ENCODE measurements at regions not wholly inside any gene's neighbourhood (a gene's known extent, or its start where the extent isn't known, plus 50 kb on each side); places are given as distances from the start of the nearest gene placed in this dataset.

GRCh38 chr7:131141443-131141967 lies 186.2 kb upstream of the MKLN1 start:
- H3K36me3 ChIP-seq (ENCODE audit: control insufficient read depth, insufficient read depth, low read length), result no peaks in the 10 kb centered on the region
- no peaks in the 10 kb centered on the region for H3K4me1 ChIP-seq (ENCODE audit: control insufficient read depth, insufficient read depth, low read length)
- DNase-seq, result no peak
- 67% methylated on average over 4 of the region's 6 CpGs for WGBS (ENCODE audit: insufficient coverage)
- no peak overlapping the region for H3K27ac ChIP-seq (ENCODE audit: low read length)
- H3K9me3 ChIP-seq (replicated peaks; ENCODE audit: control insufficient read depth, low read depth, low read length), result peaks cover 4% of the 10 kb centered on the region
- H3K4me3 ChIP-seq (ENCODE audit: low read length), result no peak overlapping the region
- H3K27me3 ChIP-seq (ENCODE audit: control insufficient read depth, insufficient read depth, low read length), result no peaks in the 10 kb centered on the region

GRCh38 chr7:131143869-131144268 lies 183.8 kb upstream of the MKLN1 start:
- Histone ChIP-seq H3K4me1 (ENCODE audit: control insufficient read depth, insufficient read depth, low read length) (no peaks in the 10 kb centered on the region), H3K9me3 (replicated peaks; ENCODE audit: control insufficient read depth, low read depth, low read length) (peaks cover 4% of the 10 kb centered on the region), H3K4me3 (ENCODE audit: low read length) (no peak overlapping the region), H3K27me3 (ENCODE audit: control insufficient read depth, insufficient read depth, low read length) (no peaks in the 10 kb centered on the region), H3K36me3 (ENCODE audit: control insufficient read depth, insufficient read depth, low read length) (no peaks in the 10 kb centered on the region), H3K27ac (ENCODE audit: low read length) (no peak overlapping the region)
- no peak for DNase-seq
- no CpG with 5 or more reads among the region's 4 CpGs for WGBS (ENCODE audit: insufficient coverage)

- Histone ChIP-seq H3K9me3 (replicated peaks; ENCODE audit: control insufficient read depth, low read depth, low read length) (peaks cover 4% of the 10 kb centered on the region), H3K4me3 (ENCODE audit: low read length) (no peak overlapping the region), H3K27me3 (ENCODE audit: control insufficient read depth, insufficient read depth, low read length) (no peaks in the 10 kb centered on the region), H3K36me3 (ENCODE audit: control insufficient read depth, insufficient read depth, low read length) (no peaks in the 10 kb centered on the region), H3K27ac (ENCODE audit: low read length) (no peak overlapping the region), H3K4me1 (ENCODE audit: control insufficient read depth, insufficient read depth, low read length) (no peaks in the 10 kb centered on the region)
- no CpG with 5 or more reads among the region's 8 CpGs for WGBS (ENCODE audit: insufficient coverage)
- DNase-seq, result no peak
These were observed 182.7 kb upstream of the MKLN1 start for GRCh38 chr7:131145026-131145425.

GRCh38 chr7:131145770-131146169 lies 181.9 kb upstream of the MKLN1 start:
- no peak overlapping the region for H3K4me3 ChIP-seq (ENCODE audit: low read length)

GRCh38 chr7:131147604-131148003 lies 180.1 kb upstream of the MKLN1 start:
- Histone ChIP-seq H3K27me3 (ENCODE audit: control insufficient read depth, insufficient read depth, low read length) (no peaks in the 10 kb centered on the region), H3K9me3 (replicated peaks; ENCODE audit: control insufficient read depth, low read depth, low read length) (no peaks in the 10 kb centered on the region), H3K4me3 (ENCODE audit: low read length) (no peak overlapping the region), H3K36me3 (ENCODE audit: control insufficient read depth, insufficient read depth, low read length) (no peaks in the 10 kb centered on the region), H3K4me1 (ENCODE audit: control insufficient read depth, insufficient read depth, low read length) (no peaks in the 10 kb centered on the region), H3K27ac (ENCODE audit: low read length) (no peak overlapping the region)
- no peak for DNase-seq

More at GRCh38 chr7:131145770-131146169, 181.9 kb upstream of the MKLN1 start:
- no peak for DNase-seq
- no peaks in the 10 kb centered on the region for H3K27me3 ChIP-seq (ENCODE audit: control insufficient read depth, insufficient read depth, low read length)
- H3K9me3 ChIP-seq (replicated peaks; ENCODE audit: control insufficient read depth, low read depth, low read length), result peaks cover 4% of the 10 kb centered on the region
- H3K27ac ChIP-seq (ENCODE audit: low read length), result no peak overlapping the region
- no peaks in the 10 kb centered on the region for H3K4me1 ChIP-seq (ENCODE audit: control insufficient read depth, insufficient read depth, low read length)
- 0% methylated on average over 1 of the region's 3 CpGs for WGBS (ENCODE audit: insufficient coverage)
- H3K36me3 ChIP-seq (ENCODE audit: control insufficient read depth, insufficient read depth, low read length), result no peaks in the 10 kb centered on the region

- Histone ChIP-seq H3K27me3 (ENCODE audit: control insufficient read depth, insufficient read depth, low read length) (no peaks in the 10 kb centered on the region), H3K4me3 (ENCODE audit: low read length) (no peak overlapping the region), H3K9me3 (replicated peaks; ENCODE audit: control insufficient read depth, low read depth, low read length) (no peaks in the 10 kb centered on the region), H3K4me1 (ENCODE audit: control insufficient read depth, insufficient read depth, low read length) (no peaks in the 10 kb centered on the region), H3K36me3 (ENCODE audit: control insufficient read depth, insufficient read depth, low read length) (no peaks in the 10 kb centered on the region), H3K27ac (ENCODE audit: low read length) (no peak overlapping the region)
- DNase-seq, result no peak
- 93% methylated on average over 2 of the region's 4 CpGs for WGBS (ENCODE audit: insufficient coverage)
These were observed 179.4 kb upstream of the MKLN1 start for GRCh38 chr7:131148258-131148657.

- WGBS (ENCODE audit: insufficient coverage), result 83% methylated on average over 5 of the region's 10 CpGs
- DNase-seq, result no peak
- Histone ChIP-seq H3K27ac (ENCODE audit: low read length) (no peak overlapping the region), H3K4me3 (ENCODE audit: low read length) (no peak overlapping the region), H3K9me3 (replicated peaks; ENCODE audit: control insufficient read depth, low read depth, low read length) (no peaks in the 10 kb centered on the region), H3K36me3 (ENCODE audit: control insufficient read depth, insufficient read depth, low read length) (no peaks in the 10 kb centered on the region), H3K4me1 (ENCODE audit: control insufficient read depth, insufficient read depth, low read length) (no peaks in the 10 kb centered on the region), H3K27me3 (ENCODE audit: control insufficient read depth, insufficient read depth, low read length) (no peaks in the 10 kb centered on the region)
These were observed 178.8 kb upstream of the MKLN1 start for GRCh38 chr7:131148708-131149428.

- Histone ChIP-seq H3K4me1 (ENCODE audit: control insufficient read depth, insufficient read depth, low read length) (no peaks in the 10 kb centered on the region), H3K36me3 (ENCODE audit: control insufficient read depth, insufficient read depth, low read length) (no peaks in the 10 kb centered on the region), H3K4me3 (ENCODE audit: low read length) (no peak overlapping the region), H3K27me3 (ENCODE audit: control insufficient read depth, insufficient read depth, low read length) (no peaks in the 10 kb centered on the region), H3K27ac (ENCODE audit: low read length) (no peak overlapping the region), H3K9me3 (replicated peaks; ENCODE audit: control insufficient read depth, low read depth, low read length) (no peaks in the 10 kb centered on the region)
- no peak for DNase-seq
These were observed 178.3 kb upstream of the MKLN1 start for GRCh38 chr7:131149429-131149773.

GRCh38 chr7:131149840-131150239 lies 177.8 kb upstream of the MKLN1 start:
- H3K36me3 ChIP-seq (ENCODE audit: control insufficient read depth, insufficient read depth, low read length), result no peaks in the 10 kb centered on the region
- H3K4me3 ChIP-seq (ENCODE audit: low read length), result no peak overlapping the region
- H3K27ac ChIP-seq (ENCODE audit: low read length), result no peak overlapping the region
- no peaks in the 10 kb centered on the region for H3K4me1 ChIP-seq (ENCODE audit: control insufficient read depth, insufficient read depth, low read length)
- no peaks in the 10 kb centered on the region for H3K27me3 ChIP-seq (ENCODE audit: control insufficient read depth, insufficient read depth, low read length)
- no peaks in the 10 kb centered on the region for H3K9me3 ChIP-seq (replicated peaks; ENCODE audit: control insufficient read depth, low read depth, low read length)
- no peak for DNase-seq
- 65% methylated on average over 4 of the region's 4 CpGs for WGBS (ENCODE audit: insufficient coverage)

- Histone ChIP-seq H3K4me3 (ENCODE audit: low read length) (no peak overlapping the region), H3K36me3 (ENCODE audit: control insufficient read depth, insufficient read depth, low read length) (no peaks in the 10 kb centered on the region), H3K27ac (ENCODE audit: low read length) (no peak overlapping the region), H3K27me3 (ENCODE audit: control insufficient read depth, insufficient read depth, low read length) (no peaks in the 10 kb centered on the region), H3K9me3 (replicated peaks; ENCODE audit: control insufficient read depth, low read depth, low read length) (no peaks in the 10 kb centered on the region), H3K4me1 (ENCODE audit: control insufficient read depth, insufficient read depth, low read length) (no peaks in the 10 kb centered on the region)
- DNase-seq, result no peak
- no CpG with 5 or more reads among the region's 3 CpGs for WGBS (ENCODE audit: insufficient coverage)
These were observed 176.6 kb upstream of the MKLN1 start for GRCh38 chr7:131151034-131151433.

- no peak for DNase-seq
- H3K36me3 ChIP-seq (ENCODE audit: control insufficient read depth, insufficient read depth, low read length), result no peaks in the 10 kb centered on the region
- H3K9me3 ChIP-seq (replicated peaks; ENCODE audit: control insufficient read depth, low read depth, low read length), result no peaks in the 10 kb centered on the region
- H3K27ac ChIP-seq (ENCODE audit: low read length), result no peak overlapping the region
- H3K4me3 ChIP-seq (ENCODE audit: low read length), result no peak overlapping the region
- H3K27me3 ChIP-seq (ENCODE audit: control insufficient read depth, insufficient read depth, low read length), result no peaks in the 10 kb centered on the region
- no peaks in the 10 kb centered on the region for H3K4me1 ChIP-seq (ENCODE audit: control insufficient read depth, insufficient read depth, low read length)
These were observed 174.9 kb upstream of the MKLN1 start for GRCh38 chr7:131152766-131153165.
